ENCODE measurements at regions not wholly inside any gene's neighbourhood (a gene's known extent, or its start where the extent isn't known, plus 50 kb on each side); places are given as distances from the start of the nearest gene placed in this dataset.

DNA sequence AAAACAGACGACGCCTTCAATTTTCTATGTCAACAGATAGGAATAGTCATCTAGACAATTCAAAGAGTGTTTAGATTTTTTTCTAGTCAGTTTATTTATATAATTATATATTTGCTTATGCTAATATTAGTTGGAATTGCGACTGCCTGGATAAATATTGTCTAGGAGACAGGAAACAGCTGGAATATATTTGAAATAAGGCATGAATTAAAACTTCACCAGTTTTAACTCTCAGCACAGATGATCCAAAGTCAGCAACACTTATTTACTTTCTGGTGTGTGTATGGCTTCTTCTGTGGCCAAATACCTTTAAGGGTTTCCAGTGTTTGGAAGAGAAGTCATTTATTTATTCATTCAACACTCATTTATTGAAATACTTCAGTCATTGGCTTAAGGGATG, 1215.4 kb upstream of the USP15 start:
- Histone ChIP-seq H3K4me1 (ENCODE audit: control insufficient read depth in 1 of 2, extremely low read depth in 1 of 2, insufficient read depth in 2 of 2, low read length in 2 of 2) (no peaks in the 10 kb centered on the region), H3K4me3 (ENCODE audit: control insufficient read depth in 1 of 2, extremely low read depth in 1 of 2, low read length in 1 of 2) (no peak overlapping the region), H3K27me3 (replicated peaks in 1 of 2; ENCODE audit: control insufficient read depth in 2 of 2, extremely low read depth in 1 of 2, insufficient read depth in 2 of 2, low read length in 1 of 2) (no peaks in the 10 kb centered on the region), H3K27ac (ENCODE audit: low read length) (no peak overlapping the region), H3K36me3 (ENCODE audit: control insufficient read depth in 2 of 2, extremely low read depth in 1 of 2, insufficient read depth in 1 of 2, low read length in 1 of 2) (no peaks in the 10 kb centered on the region), H3K9me3 (no peaks in the 10 kb centered on the region)
- Mint-ChIP-seq H3K27me3 (no peaks in the 10 kb centered on the region), H3K4me1 (no peaks in the 10 kb centered on the region), H3K36me3 (no peaks in the 10 kb centered on the region), H3K4me3 (no peak overlapping the region), H3K9me3 (peaks cover 2 to 13% (median 8%) of the 10 kb centered on the region in 3 donors), H3K27ac (no peak overlapping the region)
- ChIA-PET POLR2A (no interaction called here), CTCF (no interaction called here)
- ATAC-seq (replicated peaks in 1 of 4) = no peak
- WGBS (ENCODE audit: insufficient coverage) = no CpG with 5 or more reads among the region's 3 CpGs
- no peak for DNase-seq

DNA sequence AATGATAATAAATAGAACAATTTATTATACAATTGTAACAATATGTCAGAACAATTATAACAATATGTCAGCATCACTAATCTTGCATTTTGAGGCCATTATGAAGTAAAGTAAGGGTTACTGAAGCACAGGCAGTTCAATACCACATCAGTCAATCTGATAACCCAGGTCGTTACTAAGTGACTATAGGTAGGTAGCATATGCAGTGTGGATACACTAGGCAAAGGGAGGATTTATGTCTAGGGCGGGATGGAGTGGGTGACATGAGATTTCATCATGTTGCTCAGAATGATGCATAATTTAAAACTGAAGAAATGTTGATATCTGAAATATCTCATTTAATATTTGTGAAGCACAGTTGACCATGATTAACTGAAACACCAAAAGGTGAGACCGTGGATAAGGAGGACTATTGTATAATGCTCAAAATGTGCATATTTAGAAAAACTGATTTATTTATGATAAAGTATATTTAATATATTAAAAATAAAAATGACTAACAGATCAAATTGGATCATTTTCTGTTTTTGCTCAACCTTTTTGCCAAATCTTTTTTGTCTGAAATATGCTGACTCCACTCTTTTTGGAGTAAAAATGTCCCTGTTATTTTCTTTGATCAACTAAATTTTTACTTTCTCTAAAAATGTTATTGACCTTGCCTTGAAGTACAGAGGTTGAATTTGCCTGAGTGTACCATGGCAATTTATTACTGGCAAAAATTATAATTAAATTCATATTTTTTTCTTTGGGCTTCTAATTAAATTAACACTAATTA, 1189.4 kb upstream of the USP15 start:
- Mint-ChIP-seq H3K4me3 (no peak overlapping the region), H3K27me3 (no peaks in the 10 kb centered on the region), H3K27ac (no peak overlapping the region), H3K9me3 (peaks cover 3 to 9% (median 6%) of the 10 kb centered on the region in 3 donors), H3K36me3 (no peaks in the 10 kb centered on the region), H3K4me1 (no peaks in the 10 kb centered on the region)
- no peak for ATAC-seq (replicated peaks in 1 of 4)
- Histone ChIP-seq H3K27me3 (replicated peaks in 1 of 2; ENCODE audit: control insufficient read depth in 2 of 2, extremely low read depth in 1 of 2, insufficient read depth in 2 of 2, low read length in 1 of 2) (no peaks in the 10 kb centered on the region), H3K4me3 (ENCODE audit: control insufficient read depth in 1 of 2, extremely low read depth in 1 of 2, low read length in 1 of 2) (no peak overlapping the region), H3K4me1 (ENCODE audit: control insufficient read depth in 1 of 2, extremely low read depth in 1 of 2, insufficient read depth in 2 of 2, low read length in 2 of 2) (no peaks in the 10 kb centered on the region), H3K27ac (ENCODE audit: low read length) (no peak overlapping the region), H3K9me3 (peaks cover 2% of the 10 kb centered on the region), H3K36me3 (ENCODE audit: control insufficient read depth in 2 of 2, extremely low read depth in 1 of 2, insufficient read depth in 1 of 2, low read length in 1 of 2) (no peaks in the 10 kb centered on the region)
- POLR2A ChIA-PET = no interaction called here
- no CpG with 5 or more reads among the region's 3 CpGs for WGBS (ENCODE audit: insufficient coverage)
- no peak for DNase-seq
- CTCF ChIA-PET = no interaction called here

DNA sequence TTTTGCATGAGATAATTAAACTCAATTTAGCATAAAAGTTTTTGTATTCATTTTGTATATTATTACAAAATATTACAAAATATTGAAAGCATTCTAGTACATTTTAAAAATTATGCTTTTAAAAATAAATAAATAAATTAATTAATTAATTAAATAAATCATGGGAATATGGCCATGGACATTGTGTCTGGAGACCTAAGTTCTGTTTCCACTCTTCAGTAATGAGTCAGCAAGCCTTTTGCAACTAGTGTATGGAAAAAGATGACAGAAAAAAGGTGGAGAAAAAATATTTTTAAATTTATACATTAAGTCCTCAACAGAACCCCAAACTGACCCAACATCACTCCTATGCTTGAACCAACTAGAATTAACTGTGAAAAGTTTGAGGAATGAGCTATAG, 1187.5 kb upstream of the USP15 start:
- H3K4me3 ChIP-seq (ENCODE audit: control insufficient read depth in 1 of 2, extremely low read depth in 1 of 2, low read length in 1 of 2) = no peak overlapping the region
- POLR2A ChIA-PET = no interaction called here

DNA sequence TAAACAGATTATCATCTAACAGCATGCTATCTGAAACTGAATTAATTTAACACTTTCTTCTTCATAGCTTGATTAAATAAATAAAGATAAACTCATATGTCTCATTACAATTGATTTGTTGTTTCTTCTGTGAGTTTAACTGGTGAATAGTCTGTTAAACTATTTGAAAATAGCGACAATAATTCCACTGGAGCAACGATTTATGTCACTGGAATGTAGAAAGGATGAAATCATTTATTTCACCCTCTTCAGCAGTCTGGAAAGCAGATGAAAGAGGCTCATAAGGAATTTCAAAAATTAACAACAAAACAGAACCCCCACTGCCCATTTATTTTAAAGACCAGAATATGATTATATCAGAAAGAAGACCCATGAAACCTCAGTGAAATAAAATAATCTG, 1165.1 kb upstream of the USP15 start:
- no peaks in the 10 kb centered on the region for H3K4me1 ChIP-seq (ENCODE audit: control insufficient read depth in 1 of 2, extremely low read depth in 1 of 2, insufficient read depth in 2 of 2, low read length in 2 of 2)

More for the DNA sequence above, 1187.5 kb upstream of the USP15 start:
- no peaks in the 10 kb centered on the region for H3K27me3 Mint-ChIP-seq
- DNase-seq (no peak), ATAC-seq (replicated peaks in 1 of 4) (no peak)
- CTCF ChIA-PET = no interaction called here
- H3K4me1 ChIP-seq (ENCODE audit: control insufficient read depth in 1 of 2, extremely low read depth in 1 of 2, insufficient read depth in 2 of 2, low read length in 2 of 2) = no peaks in the 10 kb centered on the region
- H3K36me3 ChIP-seq (ENCODE audit: control insufficient read depth in 2 of 2, extremely low read depth in 1 of 2, insufficient read depth in 1 of 2, low read length in 1 of 2) = no peaks in the 10 kb centered on the region
- H3K9me3 Mint-ChIP-seq = peaks cover 3 to 9% (median 7%) of the 10 kb centered on the region in 3 donors
- H3K9me3 ChIP-seq = peaks cover 2% of the 10 kb centered on the region
- no peak overlapping the region for H3K4me3 Mint-ChIP-seq
- H3K27ac ChIP-seq (ENCODE audit: low read length) = no peak overlapping the region
- no peaks in the 10 kb centered on the region for H3K27me3 ChIP-seq (replicated peaks in 1 of 2; ENCODE audit: control insufficient read depth in 2 of 2, extremely low read depth in 1 of 2, insufficient read depth in 2 of 2, low read length in 1 of 2)
- H3K36me3 Mint-ChIP-seq = no peaks in the 10 kb centered on the region
- no peaks in the 10 kb centered on the region for H3K4me1 Mint-ChIP-seq
- H3K27ac Mint-ChIP-seq = no peak overlapping the region

GRCh38 chr12:61098031-61098580, 1162.1 kb upstream of the USP15 start:
- ATAC-seq (replicated peaks in 1 of 4) (no peak), DNase-seq (no peak)
- Mint-ChIP-seq H3K27me3 (no peaks in the 10 kb centered on the region), H3K9me3 (peaks cover 8 to 18% (median 14%) of the 10 kb centered on the region in 3 donors), H3K27ac (no peak overlapping the region), H3K4me1 (no peaks in the 10 kb centered on the region), H3K4me3 (no peak overlapping the region), H3K36me3 (no peaks in the 10 kb centered on the region)
- Histone ChIP-seq H3K9me3 (peaks cover 3% of the 10 kb centered on the region), H3K36me3 (ENCODE audit: control insufficient read depth in 2 of 2, extremely low read depth in 1 of 2, insufficient read depth in 1 of 2, low read length in 1 of 2) (no peaks in the 10 kb centered on the region), H3K27me3 (replicated peaks in 1 of 2; ENCODE audit: control insufficient read depth in 2 of 2, extremely low read depth in 1 of 2, insufficient read depth in 2 of 2, low read length in 1 of 2) (no peaks in the 10 kb centered on the region), H3K4me1 (ENCODE audit: control insufficient read depth in 1 of 2, extremely low read depth in 1 of 2, insufficient read depth in 2 of 2, low read length in 2 of 2) (no peaks in the 10 kb centered on the region), H3K4me3 (ENCODE audit: control insufficient read depth in 1 of 2, extremely low read depth in 1 of 2, low read length in 1 of 2) (no peak overlapping the region), H3K27ac (ENCODE audit: low read length) (no peak overlapping the region)
- POLR2A ChIA-PET = interaction anchor here in 1 of 2 donors (0.6 kb wide), 1 partner anchor 293 kb away, joined by 4 read pairs; no protein-coding TSS in a partner anchor
- 61% methylated on average over 7 of the region's 7 CpGs for WGBS (ENCODE audit: insufficient coverage)
- CTCF ChIA-PET = interaction anchor here in 1 of 2 donors (0.5 kb wide), 1 partner anchor 787 kb away, joined by 3 read pairs; no protein-coding TSS in a partner anchor

More for the DNA sequence above, 1165.1 kb upstream of the USP15 start:
- no peaks in the 10 kb centered on the region for H3K27me3 Mint-ChIP-seq
- Histone ChIP-seq H3K27ac (ENCODE audit: low read length) (no peak overlapping the region), H3K9me3 (peaks cover 3% of the 10 kb centered on the region), H3K4me3 (ENCODE audit: control insufficient read depth in 1 of 2, extremely low read depth in 1 of 2, low read length in 1 of 2) (no peak overlapping the region), H3K36me3 (ENCODE audit: control insufficient read depth in 2 of 2, extremely low read depth in 1 of 2, insufficient read depth in 1 of 2, low read length in 1 of 2) (no peaks in the 10 kb centered on the region), H3K27me3 (replicated peaks in 1 of 2; ENCODE audit: control insufficient read depth in 2 of 2, extremely low read depth in 1 of 2, insufficient read depth in 2 of 2, low read length in 1 of 2) (no peaks in the 10 kb centered on the region)
- ChIA-PET CTCF (no interaction called here), POLR2A (no interaction called here)
- DNase-seq (no peak), ATAC-seq (replicated peaks in 1 of 4) (no peak)
- H3K9me3 Mint-ChIP-seq = peaks cover 8 to 18% (median 13%) of the 10 kb centered on the region in 3 donors
- H3K4me1 Mint-ChIP-seq = no peaks in the 10 kb centered on the region
- no CpG with 5 or more reads among the region's 2 CpGs for WGBS (ENCODE audit: insufficient coverage)
- H3K36me3 Mint-ChIP-seq = no peaks in the 10 kb centered on the region
- no peak overlapping the region for H3K27ac Mint-ChIP-seq
- no peak overlapping the region for H3K4me3 Mint-ChIP-seq

- no peaks in the 10 kb centered on the region for H3K9me3 ChIP-seq
- H3K4me3 ChIP-seq (ENCODE audit: control insufficient read depth in 1 of 2, extremely low read depth in 1 of 2, low read length in 1 of 2) = no peak overlapping the region
- no peaks in the 10 kb centered on the region for H3K27me3 Mint-ChIP-seq
- DNase-seq (no peak), ATAC-seq (replicated peaks in 1 of 4) (no peak)
- no peak overlapping the region for H3K4me3 Mint-ChIP-seq
- H3K4me1 Mint-ChIP-seq = no peaks in the 10 kb centered on the region
- peaks cover 8 to 24% (median 15%) of the 10 kb centered on the region in 3 donors for H3K9me3 Mint-ChIP-seq
- no peaks in the 10 kb centered on the region for H3K36me3 ChIP-seq (ENCODE audit: control insufficient read depth in 2 of 2, extremely low read depth in 1 of 2, insufficient read depth in 1 of 2, low read length in 1 of 2)
- H3K36me3 Mint-ChIP-seq = no peaks in the 10 kb centered on the region
- CTCF ChIA-PET = no interaction called here
- no peak overlapping the region for H3K27ac ChIP-seq (ENCODE audit: low read length)
- H3K4me1 ChIP-seq (ENCODE audit: control insufficient read depth in 1 of 2, extremely low read depth in 1 of 2, insufficient read depth in 2 of 2, low read length in 2 of 2) = no peaks in the 10 kb centered on the region
- no peaks in the 10 kb centered on the region for H3K27me3 ChIP-seq (replicated peaks in 1 of 2; ENCODE audit: control insufficient read depth in 2 of 2, extremely low read depth in 1 of 2, insufficient read depth in 2 of 2, low read length in 1 of 2)
- H3K27ac Mint-ChIP-seq = no peak overlapping the region
- POLR2A ChIA-PET = no interaction called here
Observed at GRCh38 chr12:61107118-61107517, 1153.1 kb upstream of the USP15 start.

Data from T-cell (primary cell).